ENCODE measurements at regions not wholly inside any gene's neighbourhood (a gene's known extent, or its start where the extent isn't known, plus 50 kb on each side); places are given as distances from the start of the nearest gene placed in this dataset.
A peak's percentile ranks its signal among the peaks of the same experiment; 100 is the strongest.

DNA sequence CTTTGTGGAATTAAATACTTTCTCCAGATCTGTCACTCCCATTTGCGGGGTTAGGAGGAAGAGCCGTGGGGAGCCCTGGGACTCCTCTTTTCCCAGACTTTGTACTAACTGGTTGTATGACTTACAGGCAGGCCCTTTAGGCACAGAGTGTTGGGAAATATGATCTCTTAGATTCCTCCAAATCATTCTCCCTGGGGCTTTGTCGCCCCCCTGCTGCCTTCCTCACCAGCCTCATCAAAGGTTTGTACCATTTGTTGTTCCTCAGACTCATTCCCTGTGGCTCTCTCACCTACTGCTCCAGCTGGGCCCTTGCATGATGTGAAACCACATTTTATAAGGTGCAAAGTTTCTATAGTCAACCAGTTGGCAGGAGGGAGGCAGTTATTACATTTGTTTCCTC is 56.4 kb downstream of the CRYGS start:
- no peak for DNase-seq (ENCODE audit: low spot score)
- TF ChIP-seq, protein P1, sequence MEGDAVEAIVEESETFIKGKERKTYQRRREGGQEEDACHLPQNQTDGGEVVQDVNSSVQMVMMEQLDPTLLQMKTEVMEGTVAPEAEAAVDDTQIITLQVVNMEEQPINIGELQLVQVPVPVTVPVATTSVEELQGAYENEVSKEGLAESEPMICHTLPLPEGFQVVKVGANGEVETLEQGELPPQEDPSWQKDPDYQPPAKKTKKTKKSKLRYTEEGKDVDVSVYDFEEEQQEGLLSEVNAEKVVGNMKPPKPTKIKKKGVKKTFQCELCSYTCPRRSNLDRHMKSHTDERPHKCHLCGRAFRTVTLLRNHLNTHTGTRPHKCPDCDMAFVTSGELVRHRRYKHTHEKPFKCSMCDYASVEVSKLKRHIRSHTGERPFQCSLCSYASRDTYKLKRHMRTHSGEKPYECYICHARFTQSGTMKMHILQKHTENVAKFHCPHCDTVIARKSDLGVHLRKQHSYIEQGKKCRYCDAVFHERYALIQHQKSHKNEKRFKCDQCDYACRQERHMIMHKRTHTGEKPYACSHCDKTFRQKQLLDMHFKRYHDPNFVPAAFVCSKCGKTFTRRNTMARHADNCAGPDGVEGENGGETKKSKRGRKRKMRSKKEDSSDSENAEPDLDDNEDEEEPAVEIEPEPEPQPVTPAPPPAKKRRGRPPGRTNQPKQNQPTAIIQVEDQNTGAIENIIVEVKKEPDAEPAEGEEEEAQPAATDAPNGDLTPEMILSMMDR (conservative IDR thresholded peaks at IDR 0.05; ENCODE audit: low read depth) = no peak
- POLR2A ChIA-PET (ENCODE audit: low non-redundant PET) = no interaction called here
- no peak overlapping the region for H3K27ac ChIP-seq
- CTCF ChIA-PET = no interaction called here

DNA sequence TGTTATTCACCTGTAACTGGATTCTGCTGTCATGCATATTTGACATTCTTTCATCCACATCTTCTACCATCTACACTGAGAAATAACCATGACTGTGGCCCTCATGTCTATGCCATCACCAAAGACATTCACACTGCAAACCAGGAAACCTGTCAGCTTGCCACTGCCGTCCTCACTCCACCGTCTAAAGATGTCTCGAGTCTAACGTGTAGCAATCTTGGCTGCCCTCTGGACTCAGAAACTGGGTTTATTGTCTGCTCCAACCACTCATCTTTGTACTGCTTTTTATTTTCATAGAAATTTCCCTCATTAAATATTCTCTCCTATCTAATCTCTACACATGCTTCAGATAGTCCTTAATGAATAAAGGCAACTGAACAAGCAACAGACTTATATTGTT is 57.1 kb downstream of the CRYGS start:
- CTCF ChIA-PET = no interaction called here

DNA sequence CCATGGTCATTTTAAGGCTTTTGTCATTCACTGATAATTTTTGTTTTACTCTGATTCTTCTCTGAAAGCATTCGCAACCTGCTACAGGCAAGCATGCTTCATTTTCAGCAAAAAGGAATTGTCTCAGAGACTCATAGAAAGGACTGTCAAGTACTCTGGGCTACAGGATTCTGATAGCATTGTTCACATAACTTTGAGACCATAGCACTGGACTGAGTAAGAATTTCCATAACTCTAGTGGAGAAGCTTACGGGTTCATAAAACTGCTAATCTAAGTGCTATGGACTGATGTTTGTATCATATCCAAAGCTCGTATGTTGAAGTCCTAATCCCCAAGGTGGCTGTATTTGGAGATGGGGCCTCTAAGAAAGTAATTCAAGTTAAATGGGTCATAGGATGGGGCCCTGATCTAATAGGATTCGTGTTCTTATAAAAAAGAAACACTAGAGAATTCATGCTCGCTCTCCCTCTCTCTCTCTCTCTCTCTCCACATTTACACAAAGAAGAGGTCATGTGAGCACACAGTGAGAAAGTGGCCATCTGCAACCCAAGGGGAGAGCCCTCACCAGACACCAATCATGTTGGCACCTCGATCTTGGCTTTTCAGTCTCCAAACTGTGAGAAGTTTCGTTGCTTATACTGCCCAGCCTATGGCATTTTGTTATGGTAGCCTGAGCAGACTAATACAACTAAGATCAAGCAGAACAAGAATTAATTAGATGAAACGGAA is 60.4 kb downstream of the CRYGS start:
- DNase-seq (ENCODE audit: low spot score) = no peak

More for the DNA sequence above, 57.1 kb downstream of the CRYGS start:
- no peak for DNase-seq (ENCODE audit: low spot score)
- TF ChIP-seq, protein P1 (conservative IDR thresholded peaks at IDR 0.05; ENCODE audit: low read depth) = no peak
- H3K27ac ChIP-seq = no peak overlapping the region
- POLR2A ChIA-PET (ENCODE audit: low non-redundant PET) = no interaction called here

DNA sequence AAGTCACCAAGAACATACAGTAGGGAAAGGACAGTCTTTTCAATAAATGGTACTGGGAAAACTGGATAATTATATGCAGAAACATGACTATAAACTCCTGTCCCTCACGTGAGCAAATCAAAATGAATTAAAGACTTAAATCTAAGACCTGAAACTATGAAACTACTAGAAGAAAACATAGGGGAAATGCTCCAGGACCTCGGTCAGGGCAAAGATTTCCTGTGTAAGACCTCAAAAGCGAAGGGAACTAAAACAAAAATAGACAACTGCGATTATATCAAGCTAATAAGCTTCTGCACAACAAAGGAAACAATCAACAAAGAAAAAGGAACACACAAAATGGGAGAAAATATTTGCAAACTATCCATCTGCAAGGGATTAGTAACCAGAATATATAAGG is 62.7 kb downstream of the CRYGS start:
- ChIA-PET CTCF (interaction anchor here (0.7 kb wide), 1 partner anchor 621 kb away, joined by 4 read pairs; no protein-coding TSS in a partner anchor), POLR2A (ENCODE audit: low non-redundant PET) (no interaction called here)
- TF ChIP-seq, protein P1 (conservative IDR thresholded peaks at IDR 0.05; ENCODE audit: low read depth) = no peak
- H3K27ac ChIP-seq = no peak overlapping the region
- no peak for DNase-seq (ENCODE audit: low spot score)

More for the DNA sequence above, 60.4 kb downstream of the CRYGS start:
- CTCF ChIA-PET = no interaction called here
- POLR2A ChIA-PET (ENCODE audit: low non-redundant PET) = no interaction called here
- TF ChIP-seq, protein P1 (conservative IDR thresholded peaks at IDR 0.05; ENCODE audit: low read depth) = no peak
- H3K27ac ChIP-seq = no peak overlapping the region

DNA sequence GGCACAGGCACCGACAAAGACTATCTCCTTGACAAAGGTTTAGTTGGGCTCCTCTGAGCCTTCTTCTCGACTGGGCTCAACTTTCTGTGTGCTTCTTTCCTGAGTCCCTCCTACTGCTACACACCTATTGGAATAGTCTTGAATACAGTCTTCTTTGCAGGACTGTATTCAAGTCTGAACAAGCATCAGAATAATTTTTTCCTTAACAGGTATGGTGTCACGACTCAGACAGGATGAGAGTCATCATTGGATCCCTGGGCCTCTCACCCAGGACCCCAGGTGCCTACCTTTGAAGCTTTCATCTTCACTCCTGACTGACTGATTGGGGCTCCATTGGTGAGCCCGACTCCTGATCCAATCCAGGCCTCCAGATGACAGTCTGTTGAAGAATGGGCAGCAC is 66.3 kb downstream of the CRYGS start:
- ChIA-PET POLR2A (ENCODE audit: low non-redundant PET) (no interaction called here), CTCF (interaction anchor here (0.9 kb wide), 1 partner anchor 130 kb away, joined by 3 read pairs; no protein-coding TSS in a partner anchor)
- TF ChIP-seq, protein P1 (conservative IDR thresholded peaks at IDR 0.05; ENCODE audit: low read depth) = no peak
- H3K27ac ChIP-seq = no peak overlapping the region
- DNase-seq (ENCODE audit: low spot score) = peak; percentile 30

DNA sequence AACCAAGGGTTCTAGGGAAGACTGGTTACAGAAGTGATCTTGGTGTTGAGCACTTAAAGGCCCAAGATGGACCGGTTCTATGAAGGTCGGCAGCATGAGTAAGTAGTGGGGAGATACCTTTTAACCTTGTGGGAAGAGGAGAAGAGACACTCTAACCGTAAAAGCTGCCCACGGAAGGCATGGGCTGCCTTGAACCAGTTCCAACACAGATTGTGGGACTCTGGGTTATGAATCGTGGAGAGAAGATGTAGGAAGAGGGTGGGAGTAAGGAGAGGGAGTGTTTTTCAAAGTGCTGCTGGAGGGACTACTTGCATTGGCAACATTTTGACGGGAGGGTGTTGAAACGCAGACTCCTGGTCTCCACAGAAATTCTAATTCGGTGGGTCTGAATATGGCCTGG is 67.1 kb downstream of the CRYGS start:
- CTCF ChIA-PET = no interaction called here
- TF ChIP-seq, protein P1 (conservative IDR thresholded peaks at IDR 0.05; ENCODE audit: low read depth) = no peak
- no peak overlapping the region for H3K27ac ChIP-seq
- POLR2A ChIA-PET (ENCODE audit: low non-redundant PET) = no interaction called here
- no peak for DNase-seq (ENCODE audit: low spot score)

Measured in RWPE1 (cell line).